Glutamatergic neuron (in vitro differentiated cells): ENCODE measurements at regions not wholly inside any gene's neighbourhood (a gene's known extent, or its start where the extent isn't known, plus 50 kb on each side); places are given as distances from the start of the nearest gene placed in this dataset.

ENCODE experiments used
- DNase-seq: peaks from one replicate; pipeline ENCODE4 v3.0.0; 2022
- H3K27ac Mint-ChIP-seq: one replicate; pipeline ENCODE4 v1.8.0; 2020; ENCODE audit warnings: mild to moderate bottlenecking, mixed read lengths, inconsistent platforms; ENCODE audit not compliant: unreplicated experiment
- H3K27me3 Mint-ChIP-seq: one replicate; pipeline ENCODE4 v1.8.0; 2020; ENCODE audit warnings: mild to moderate bottlenecking, moderate library complexity, mixed read lengths, inconsistent platforms; ENCODE audit not compliant: unreplicated experiment
- H3K36me3 Mint-ChIP-seq: one replicate; pipeline ENCODE4 v1.8.0; 2020; ENCODE audit warnings: mild to moderate bottlenecking, mixed read lengths, inconsistent platforms; ENCODE audit not compliant: unreplicated experiment
- H3K4me1 Mint-ChIP-seq: one replicate; pipeline ENCODE4 v1.8.0; 2020; ENCODE audit warnings: mild to moderate bottlenecking, low read depth, mixed read lengths, inconsistent platforms; ENCODE audit not compliant: unreplicated experiment
- H3K4me3 Mint-ChIP-seq: one replicate; pipeline ENCODE4 v1.8.0; 2020; ENCODE audit warnings: mild to moderate bottlenecking, mixed read lengths, inconsistent platforms; ENCODE audit not compliant: unreplicated experiment
- H3K9me3 Mint-ChIP-seq: one replicate; pipeline ENCODE4 v1.8.0; 2020; ENCODE audit warnings: mild to moderate bottlenecking, moderate library complexity, mixed read lengths, inconsistent platforms; ENCODE audit not compliant: unreplicated experiment
- TF ChIP-seq, protein P1 (sequence below): fragments of 200-600 bp; sonication (generic); IDR thresholded peaks from one replicate; pipeline ENCODE4 v1.5.0; 2021; ENCODE audit not compliant: partially characterized antibody, unreplicated experiment

DNA sequence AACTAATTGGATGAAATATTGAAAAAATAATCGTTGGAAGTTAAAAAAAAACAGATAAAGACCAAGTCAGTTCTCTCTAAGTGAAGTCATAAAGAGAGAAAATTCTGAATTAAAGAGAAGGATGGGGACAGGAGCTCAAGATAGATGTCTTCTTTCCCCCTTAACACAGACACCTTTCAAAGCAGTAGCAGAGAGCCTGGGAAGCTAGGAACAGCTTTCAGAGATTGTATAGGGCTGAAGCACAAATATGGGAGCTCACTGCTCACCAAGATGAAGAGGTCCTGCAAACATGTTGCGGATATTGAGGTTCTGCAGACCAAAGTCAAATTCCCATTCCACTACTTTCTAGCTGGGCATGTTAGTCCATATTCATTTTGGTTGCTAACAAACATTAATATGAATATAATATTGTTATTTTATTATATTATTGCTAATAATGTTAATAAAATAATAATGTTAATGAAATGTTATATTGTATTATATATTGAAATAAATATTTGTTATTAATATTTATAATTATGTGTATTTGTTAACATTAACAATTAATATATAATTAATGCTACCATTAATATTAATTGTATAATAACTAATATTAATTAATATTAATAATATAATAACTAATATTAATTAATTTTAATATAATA is 319.1 kb downstream of the OXSM start:
- no peak overlapping the region for H3K27ac Mint-ChIP-seq
- no peak for DNase-seq
- no peaks in the 10 kb centered on the region for H3K27me3 Mint-ChIP-seq
- no peaks in the 10 kb centered on the region for H3K9me3 Mint-ChIP-seq
- H3K36me3 Mint-ChIP-seq = no peaks in the 10 kb centered on the region
- H3K4me1 Mint-ChIP-seq = peaks cover 8% of the 10 kb centered on the region
- no peak overlapping the region for H3K4me3 Mint-ChIP-seq
- TF ChIP-seq, protein P1, sequence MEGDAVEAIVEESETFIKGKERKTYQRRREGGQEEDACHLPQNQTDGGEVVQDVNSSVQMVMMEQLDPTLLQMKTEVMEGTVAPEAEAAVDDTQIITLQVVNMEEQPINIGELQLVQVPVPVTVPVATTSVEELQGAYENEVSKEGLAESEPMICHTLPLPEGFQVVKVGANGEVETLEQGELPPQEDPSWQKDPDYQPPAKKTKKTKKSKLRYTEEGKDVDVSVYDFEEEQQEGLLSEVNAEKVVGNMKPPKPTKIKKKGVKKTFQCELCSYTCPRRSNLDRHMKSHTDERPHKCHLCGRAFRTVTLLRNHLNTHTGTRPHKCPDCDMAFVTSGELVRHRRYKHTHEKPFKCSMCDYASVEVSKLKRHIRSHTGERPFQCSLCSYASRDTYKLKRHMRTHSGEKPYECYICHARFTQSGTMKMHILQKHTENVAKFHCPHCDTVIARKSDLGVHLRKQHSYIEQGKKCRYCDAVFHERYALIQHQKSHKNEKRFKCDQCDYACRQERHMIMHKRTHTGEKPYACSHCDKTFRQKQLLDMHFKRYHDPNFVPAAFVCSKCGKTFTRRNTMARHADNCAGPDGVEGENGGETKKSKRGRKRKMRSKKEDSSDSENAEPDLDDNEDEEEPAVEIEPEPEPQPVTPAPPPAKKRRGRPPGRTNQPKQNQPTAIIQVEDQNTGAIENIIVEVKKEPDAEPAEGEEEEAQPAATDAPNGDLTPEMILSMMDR = no peak

DNA sequence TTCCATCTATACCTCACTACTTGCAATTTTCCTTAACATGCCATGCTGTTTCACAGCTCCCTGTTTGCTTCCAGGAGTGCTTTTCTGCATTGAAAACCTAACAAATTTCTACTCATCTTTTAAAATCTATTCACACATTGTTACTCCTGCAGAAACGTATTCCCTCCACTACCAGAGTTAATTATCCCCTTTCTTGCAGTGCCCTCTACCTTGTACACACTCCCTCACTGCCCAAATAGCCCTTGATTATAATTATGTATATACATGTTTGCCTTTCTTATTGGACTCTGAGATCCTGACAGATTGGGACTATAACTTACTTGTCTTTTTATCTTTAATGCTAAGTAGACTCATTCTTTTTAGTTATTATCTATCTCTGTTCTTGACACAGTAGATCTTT is 325.0 kb downstream of the OXSM start:
- TF ChIP-seq, protein P1 = no peak
- no peak for DNase-seq
- Mint-ChIP-seq H3K9me3 (no peaks in the 10 kb centered on the region), H3K4me1 (no peaks in the 10 kb centered on the region), H3K27ac (no peak overlapping the region), H3K4me3 (no peak overlapping the region), H3K36me3 (no peaks in the 10 kb centered on the region), H3K27me3 (no peaks in the 10 kb centered on the region)

DNA sequence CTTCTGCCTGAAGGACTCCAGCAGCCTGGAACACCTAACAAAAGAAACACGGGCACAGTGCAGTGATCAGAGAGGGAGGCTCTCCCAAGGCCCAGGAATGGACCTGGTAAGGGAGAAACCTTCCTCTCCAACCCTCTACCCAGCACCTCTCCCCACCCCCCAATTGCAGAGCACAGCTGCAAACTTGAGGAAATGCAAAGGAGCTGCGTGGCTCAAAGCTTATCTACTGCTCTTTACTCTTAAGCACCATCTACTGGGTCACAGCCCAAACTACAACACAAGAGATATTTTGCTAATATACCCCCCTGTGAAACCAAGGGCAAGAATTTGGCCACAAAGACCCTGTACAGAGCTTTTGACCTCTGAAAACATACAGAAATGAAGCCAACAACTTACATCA is 328.3 kb downstream of the OXSM start:
- Mint-ChIP-seq H3K9me3 (no peaks in the 10 kb centered on the region), H3K4me3 (no peak overlapping the region), H3K27me3 (no peaks in the 10 kb centered on the region), H3K36me3 (no peaks in the 10 kb centered on the region), H3K4me1 (no peaks in the 10 kb centered on the region), H3K27ac (no peak overlapping the region)
- TF ChIP-seq, protein P1 = peak; percentile 31
- DNase-seq = no peak

DNA sequence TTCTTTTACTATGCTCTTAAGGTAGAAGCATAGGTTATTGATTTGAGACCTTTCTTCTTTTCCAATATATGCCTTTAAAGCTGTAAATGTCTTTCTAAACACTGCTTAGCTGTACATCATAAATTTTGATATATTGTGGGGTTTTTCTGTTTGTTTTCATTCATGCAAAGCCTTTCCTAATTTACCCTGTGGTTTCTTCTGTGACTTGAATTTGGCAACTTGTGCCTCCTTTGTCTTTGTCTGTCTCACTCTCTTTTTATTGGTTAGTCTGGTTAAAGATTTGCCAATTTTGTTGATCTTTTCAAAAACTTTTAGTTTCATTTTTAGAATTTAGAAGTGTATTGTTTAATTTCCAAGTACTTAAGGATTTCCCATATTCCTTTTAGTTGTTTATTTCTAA is 343.1 kb downstream of the OXSM start:
- TF ChIP-seq, protein P1 = no peak

DNA sequence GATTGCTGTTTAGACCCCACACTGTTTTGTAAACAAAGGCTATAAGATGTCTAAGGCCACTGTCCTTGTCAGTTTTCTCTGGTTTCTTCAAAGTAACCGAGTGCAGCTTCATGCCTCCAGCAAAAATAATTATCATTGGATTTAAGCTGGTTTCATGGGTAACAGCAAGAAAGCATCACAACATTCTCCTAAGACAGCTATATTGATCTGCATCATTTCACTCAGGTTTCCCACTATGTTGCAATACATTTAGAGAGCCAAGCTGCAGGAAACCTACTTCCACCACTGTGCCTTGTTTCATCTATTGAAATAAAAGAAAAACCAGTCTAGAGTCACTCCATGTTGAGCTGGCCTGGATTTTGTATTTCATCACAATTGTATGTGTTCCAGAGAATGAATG is 351.4 kb downstream of the OXSM start:
- Mint-ChIP-seq H3K27ac (no peak overlapping the region), H3K9me3 (no peaks in the 10 kb centered on the region), H3K4me1 (no peaks in the 10 kb centered on the region), H3K4me3 (no peak overlapping the region), H3K36me3 (no peaks in the 10 kb centered on the region), H3K27me3 (no peaks in the 10 kb centered on the region)
- no peak for DNase-seq
- TF ChIP-seq, protein P1 = no peak

More for the DNA sequence above, 343.1 kb downstream of the OXSM start:
- Mint-ChIP-seq H3K27me3 (no peaks in the 10 kb centered on the region), H3K36me3 (no peaks in the 10 kb centered on the region), H3K9me3 (no peaks in the 10 kb centered on the region), H3K4me3 (no peak overlapping the region), H3K27ac (no peak overlapping the region), H3K4me1 (no peaks in the 10 kb centered on the region)
- DNase-seq = no peak
